GM13976 (cell line): ENCODE measurements at regions not wholly inside any gene's neighbourhood (a gene's known extent, or its start where the extent isn't known, plus 50 kb on each side); places are given as distances from the start of the nearest gene placed in this dataset.

ENCODE experiments used
- DNase-seq: peaks from one replicate; pipeline ENCODE4 v3.0.0; 2012; ENCODE audit warnings: low spot score
- in situ Hi-C: fragments of 300-500 bp; cut with MboI; formaldehyde crosslinking; loops from one replicate; pipeline ENCODE4 v1.12.0; 2022; ENCODE audit warnings: low sequenced_read_pairs, mixed read lengths, inconsistent platforms; ENCODE audit not compliant: unreplicated experiment
- TF ChIP-seq, protein P1 (sequence below): IDR thresholded peaks from 2 replicates; pipeline ENCODE4 v1.5.1; 2012; ENCODE audit warnings: borderline replicate concordance, mild to moderate bottlenecking; ENCODE audit not compliant: insufficient read depth; ENCODE audit errors: extremely low read depth, missing control alignments, control extremely low read depth

DNA sequence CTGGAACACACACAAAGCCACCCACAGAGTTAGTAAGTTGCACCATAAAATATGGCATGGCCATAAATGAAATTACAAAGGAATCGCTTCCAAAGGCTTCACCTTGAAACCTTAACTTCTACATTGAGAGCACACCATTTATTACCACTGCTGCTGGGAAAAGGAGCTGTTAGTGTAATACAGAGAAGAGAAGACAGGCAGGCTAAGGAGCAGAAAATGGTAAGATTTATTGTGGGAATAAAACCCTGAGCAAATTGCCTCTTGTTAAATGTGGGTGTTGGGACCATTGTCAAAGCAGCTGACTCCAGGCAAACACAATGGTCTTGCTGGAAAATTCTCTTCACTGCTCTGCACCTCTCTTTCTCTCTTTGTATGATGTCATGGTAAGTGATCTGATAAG, 79.2 kb upstream of the NHS start:
- no peak for DNase-seq
- in situ Hi-C loops = no loop called here
- TF ChIP-seq, protein P1, sequence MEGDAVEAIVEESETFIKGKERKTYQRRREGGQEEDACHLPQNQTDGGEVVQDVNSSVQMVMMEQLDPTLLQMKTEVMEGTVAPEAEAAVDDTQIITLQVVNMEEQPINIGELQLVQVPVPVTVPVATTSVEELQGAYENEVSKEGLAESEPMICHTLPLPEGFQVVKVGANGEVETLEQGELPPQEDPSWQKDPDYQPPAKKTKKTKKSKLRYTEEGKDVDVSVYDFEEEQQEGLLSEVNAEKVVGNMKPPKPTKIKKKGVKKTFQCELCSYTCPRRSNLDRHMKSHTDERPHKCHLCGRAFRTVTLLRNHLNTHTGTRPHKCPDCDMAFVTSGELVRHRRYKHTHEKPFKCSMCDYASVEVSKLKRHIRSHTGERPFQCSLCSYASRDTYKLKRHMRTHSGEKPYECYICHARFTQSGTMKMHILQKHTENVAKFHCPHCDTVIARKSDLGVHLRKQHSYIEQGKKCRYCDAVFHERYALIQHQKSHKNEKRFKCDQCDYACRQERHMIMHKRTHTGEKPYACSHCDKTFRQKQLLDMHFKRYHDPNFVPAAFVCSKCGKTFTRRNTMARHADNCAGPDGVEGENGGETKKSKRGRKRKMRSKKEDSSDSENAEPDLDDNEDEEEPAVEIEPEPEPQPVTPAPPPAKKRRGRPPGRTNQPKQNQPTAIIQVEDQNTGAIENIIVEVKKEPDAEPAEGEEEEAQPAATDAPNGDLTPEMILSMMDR = no peak

DNA sequence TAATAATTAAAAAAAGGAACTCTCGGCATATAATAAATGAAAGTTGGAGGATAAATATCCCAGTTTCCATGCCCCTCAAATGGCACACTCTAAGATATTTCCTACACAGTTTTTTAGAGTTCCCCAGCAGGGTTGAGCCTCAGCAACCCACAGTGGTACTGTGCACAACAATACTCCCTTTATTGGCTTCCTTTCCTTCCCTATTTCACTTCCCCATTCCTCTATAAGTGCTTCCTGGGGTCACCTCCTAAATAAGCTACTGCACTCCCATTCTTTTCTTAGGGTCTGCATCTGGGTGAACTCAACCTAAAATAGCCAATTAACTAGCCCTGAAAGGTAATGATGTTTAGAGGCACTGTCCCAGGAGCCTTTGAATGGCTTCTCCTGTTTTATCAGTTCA, 76.4 kb upstream of the NHS start:
- no peak for DNase-seq
- in situ Hi-C loops = no loop called here
- TF ChIP-seq, protein P1 = no peak

DNA sequence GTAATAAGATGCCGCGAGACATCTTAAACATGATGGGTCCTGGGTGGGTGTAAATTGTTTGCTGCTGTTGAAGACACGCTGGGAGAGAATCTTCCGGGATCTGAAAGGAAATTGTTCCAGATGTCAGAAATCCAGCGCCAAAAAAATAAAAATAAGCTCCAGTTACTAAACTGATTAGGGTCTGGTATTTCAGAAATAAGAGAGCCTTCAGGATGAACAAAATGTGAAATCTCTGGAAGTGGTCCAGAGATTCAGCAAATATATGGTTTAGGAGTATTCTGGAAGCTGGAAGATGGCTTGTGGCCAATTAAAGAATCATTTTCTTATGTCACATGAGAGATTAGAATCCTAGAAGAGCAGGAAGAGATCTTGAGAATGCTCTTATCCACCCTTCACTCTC, 75.8 kb upstream of the NHS start:
- in situ Hi-C loops = no loop called here
- TF ChIP-seq, protein P1 = no peak
- no peak for DNase-seq

DNA sequence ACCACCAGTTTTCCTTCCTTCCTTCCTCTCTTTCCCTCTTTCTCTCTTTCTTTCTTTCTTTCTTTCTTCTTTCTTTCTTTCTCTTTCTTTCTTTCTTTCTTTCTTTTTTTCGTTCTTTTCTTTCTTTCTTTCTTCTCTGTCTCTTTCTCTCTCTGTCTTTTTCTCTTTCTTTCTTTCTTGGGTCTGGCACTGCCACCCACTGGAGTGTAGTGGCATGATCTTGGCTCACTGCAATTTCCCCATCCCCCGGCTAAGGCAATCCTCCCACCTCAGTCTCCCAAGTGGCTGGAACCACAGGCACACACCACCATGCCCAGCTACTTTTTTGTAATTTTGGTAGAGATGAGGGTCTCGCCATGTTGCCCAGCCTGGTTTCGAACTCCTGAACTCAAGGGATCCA, 51.6 kb upstream of the NHS start:
- TF ChIP-seq, protein P1 = no peak
- DNase-seq = no peak
- in situ Hi-C loops = no loop called here
